Right lobe of liver (tissue), 6 donors: ENCODE measurements at regions not wholly inside any gene's neighbourhood (a gene's known extent, or its start where the extent isn't known, plus 50 kb on each side); places are given as distances from the start of the nearest gene placed in this dataset.
"Not testable (repeated sequence)": the region's sequence is repeated elsewhere in the genome, so short reads cannot be mapped to it uniquely, and the experiment has no call there.

ENCODE experiments used
- ATAC-seq, 4 donors: fragments of 200-7000 bp; cut with Tn5 transposase; one replicate each; pipeline ENCODE4 v1.9.1; 2020; ENCODE audit warnings: mild to moderate bottlenecking in 4 of 4, moderate library complexity in 4 of 4
- DNase-seq, 3 donors: peaks; one replicate each; pipeline ENCODE4 v3.0.0-alpha.2; 2020
- H3K27ac ChIP-seq, 3 donors: fragments of 200-600 bp; one replicate each; pipeline ENCODE4 v1.8.0; 2022
- H3K27me3 ChIP-seq, 2 donors: fragments of 200-600 bp; one replicate each; pipeline ENCODE4 v1.8.0; 2022
- H3K36me3 ChIP-seq, 4 donors: fragments of 200-600 bp; sonication (generic) in 1 of 4; one replicate each; pipeline versions ENCODE4 v1.5.1 to v1.8.0; 2017 to 2022; ENCODE audit warnings: control low read depth in 1 of 4
- H3K4me1 ChIP-seq, 4 donors: fragments of 200-600 bp; sonication (generic) in 1 of 4; one replicate each; pipeline versions ENCODE4 v1.5.1 to v1.8.0; 2017 to 2022; ENCODE audit warnings: control low read depth in 1 of 4
- H3K4me3 ChIP-seq, 3 donors: fragments of 200-600 bp; one replicate each; pipeline ENCODE4 v1.8.0; 2022
- H3K9me3 ChIP-seq, 4 donors: fragments of 200-600 bp; sonication (generic) in 1 of 4; one replicate each; pipeline versions ENCODE4 v1.5.1 to v1.8.0; 2017 to 2022; ENCODE audit warnings: control low read depth in 1 of 4
- CTCF ChIP-seq, 4 donors: fragments of 200-600 bp in 3 of 4; fragments of 450-650 bp in 1 of 4; IDR thresholded peaks; one replicate each; pipeline versions ENCODE4 v1.5.1 to v1.8.0; 2016 to 2022; ENCODE audit warnings: antibody characterized with exemption in 4 of 4, mild to moderate bottlenecking in 2 of 4
- POLR2A ChIP-seq: fragments of 450-650 bp; IDR thresholded peaks from one replicate; pipeline ENCODE4 v1.6.1; 2017; ENCODE audit warnings: antibody characterized with exemption, mild to moderate bottlenecking
- WGBS: methylation state at CpG from one replicate; pipeline ENCODE4 v1.1.6; 2018; ENCODE audit warnings: low coverage, low lambda C conversion rate; ENCODE audit not compliant: insufficient coverage; ENCODE audit errors: missing lambda C conversion rate; 5-methylcytosine and 5-hydroxymethylcytosine counted together
- intact Hi-C, 2 donors: fragments of 100-400 bp; cut with DNase I; formaldehyde crosslinking; loops; one replicate each; pipeline versions ENCODE4 v1.11.2 to v1.14.1; 2022
- donor health status: DM: no; HTN: yes; CAD: no.
- donor health status: DM: no; HTN: no; CAD: no.
- donor health status: DM: no; HTN: no; CAD: no.
- donor health status: DM: no; HTN: yes; CAD: no.
- donor health status: DM: no; HTN: yes; CAD: no.

- peak overlapping the region in 2 of 3 donors; percentile 3 to 4 for H3K27ac ChIP-seq
- peak in 2 of 4 donors; percentile 27 to 43 for ATAC-seq
- intact Hi-C loops, result no loop called here
- DNase-seq, result no peak
- H3K4me3 ChIP-seq, result no peak overlapping the region
- 54% methylated on average over 5 of the region's 5 CpGs for WGBS
- no peaks in the 10 kb centered on the region for H3K36me3 ChIP-seq
- peaks cover 0 to 37% (median 11%) of the 10 kb centered on the region in 4 donors for H3K4me1 ChIP-seq
- H3K9me3 ChIP-seq, result no peaks in the 10 kb centered on the region
- TF ChIP-seq CTCF (IDR thresholded peaks at IDR 0.05), result no peak
- no peak for TF ChIP-seq POLR2A
- H3K27me3 ChIP-seq, result no peaks in the 10 kb centered on the region
These were observed 65.0 kb upstream of the CCNY start for GRCh38 chr10:35271086-35271858.

GRCh38 chr10:35271859-35272165 is 64.5 kb upstream of the CCNY start:
- H3K27ac ChIP-seq, H3K27me3 ChIP-seq, DNase-seq, H3K4me3 ChIP-seq, ATAC-seq, H3K36me3 ChIP-seq, H3K9me3 ChIP-seq, intact Hi-C loops: not testable (repeated sequence)
- 93% methylated on average over 4 of the region's 4 CpGs for WGBS
- H3K4me1 ChIP-seq, result peaks cover 0 to 32% (median 10%) of the 10 kb centered on the region in 4 donors

GRCh38 chr10:35272401-35272800 is 63.9 kb upstream of the CCNY start:
- H3K9me3 ChIP-seq, DNase-seq, H3K36me3 ChIP-seq, H3K4me3 ChIP-seq, ATAC-seq, H3K27ac ChIP-seq, H3K27me3 ChIP-seq, intact Hi-C loops: not testable (repeated sequence)
- 79% methylated on average over 2 of the region's 2 CpGs for WGBS
- peaks cover 0 to 27% (median 7%) of the 10 kb centered on the region in 4 donors for H3K4me1 ChIP-seq

GRCh38 chr10:35273994-35274393 is 62.3 kb upstream of the CCNY start:
- H3K27me3 ChIP-seq, intact Hi-C loops, ATAC-seq, DNase-seq, H3K27ac ChIP-seq, H3K9me3 ChIP-seq, H3K4me3 ChIP-seq, H3K36me3 ChIP-seq: not testable (repeated sequence)
- WGBS, result 78% methylated on average over 1 of the region's 1 CpG
- H3K4me1 ChIP-seq, result peaks cover 0 to 12% (median under 1%) of the 10 kb centered on the region in 4 donors

GRCh38 chr10:35274498-35275060 is 61.7 kb upstream of the CCNY start:
- H3K27me3 ChIP-seq, result no peaks in the 10 kb centered on the region
- ATAC-seq (no peak), DNase-seq (no peak)
- no peaks in the 10 kb centered on the region for H3K36me3 ChIP-seq
- peaks cover 0 to 10% (median 0%) of the 10 kb centered on the region in 4 donors for H3K4me1 ChIP-seq
- H3K9me3 ChIP-seq, result no peaks in the 10 kb centered on the region
- H3K27ac ChIP-seq, result no peak overlapping the region
- WGBS, result 89% methylated on average over 7 of the region's 9 CpGs
- no peak overlapping the region for H3K4me3 ChIP-seq
- intact Hi-C loops, result no loop called here
- TF ChIP-seq POLR2A, result no peak
- no peak for TF ChIP-seq CTCF (IDR thresholded peaks at IDR 0.05)

- Histone ChIP-seq H3K27me3 (no peaks in the 10 kb centered on the region), H3K36me3 (no peaks in the 10 kb centered on the region), H3K27ac (no peak overlapping the region), H3K4me3 (no peak overlapping the region), H3K9me3 (no peaks in the 10 kb centered on the region), H3K4me1 (no peaks in the 10 kb centered on the region)
- intact Hi-C loops, result no loop called here
- DNase-seq, result no peak
- no peak for ATAC-seq
- 43% methylated on average over 1 of the region's 1 CpG for WGBS
- TF ChIP-seq POLR2A (no peak), CTCF (IDR thresholded peaks at IDR 0.05) (no peak)
These were observed 59.4 kb upstream of the CCNY start for GRCh38 chr10:35276889-35277288.

GRCh38 chr10:35280246-35280645 is 56.1 kb upstream of the CCNY start:
- H3K27me3 ChIP-seq, intact Hi-C loops, H3K4me3 ChIP-seq, DNase-seq, H3K4me1 ChIP-seq, ATAC-seq, H3K9me3 ChIP-seq, H3K36me3 ChIP-seq, H3K27ac ChIP-seq: not testable (repeated sequence)
